GM18517 (cell line): ENCODE measurements at regions not wholly inside any gene's neighbourhood (a gene's known extent, or its start where the extent isn't known, plus 50 kb on each side); places are given as distances from the start of the nearest gene placed in this dataset.
"Not testable (repeated sequence)": the region's sequence is repeated elsewhere in the genome, so short reads cannot be mapped to it uniquely, and the experiment has no call there.

Experiments used
- ATAC-seq: cut with Tn5 transposase; IDR thresholded peaks from one replicate; pipeline ENCODE4 v1.9.1; 2021; ENCODE audit warnings: mild to moderate bottlenecking, moderate library complexity; ENCODE audit not compliant: unreplicated experiment

DNA sequence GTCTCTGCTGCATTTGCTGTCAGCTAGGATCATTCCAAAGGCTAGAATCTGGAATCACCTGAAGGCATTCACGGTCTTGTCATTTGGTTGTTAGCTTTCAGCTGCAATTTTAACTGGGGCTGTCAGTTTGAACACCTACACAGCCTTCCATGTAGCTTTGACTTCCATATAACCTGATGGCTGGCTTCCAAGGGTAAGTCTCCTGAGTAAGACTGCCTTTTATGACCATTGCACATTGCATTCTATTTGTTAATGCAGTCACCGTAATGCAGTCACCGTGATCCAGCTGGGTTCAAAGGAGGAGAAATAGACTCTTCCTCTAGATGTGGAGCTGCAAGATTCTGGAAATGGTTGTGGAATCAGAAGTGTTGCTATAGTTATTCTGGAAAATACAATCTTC, 1284.2 kb downstream of the ADGRL3 start:
- ATAC-seq: no peak

DNA sequence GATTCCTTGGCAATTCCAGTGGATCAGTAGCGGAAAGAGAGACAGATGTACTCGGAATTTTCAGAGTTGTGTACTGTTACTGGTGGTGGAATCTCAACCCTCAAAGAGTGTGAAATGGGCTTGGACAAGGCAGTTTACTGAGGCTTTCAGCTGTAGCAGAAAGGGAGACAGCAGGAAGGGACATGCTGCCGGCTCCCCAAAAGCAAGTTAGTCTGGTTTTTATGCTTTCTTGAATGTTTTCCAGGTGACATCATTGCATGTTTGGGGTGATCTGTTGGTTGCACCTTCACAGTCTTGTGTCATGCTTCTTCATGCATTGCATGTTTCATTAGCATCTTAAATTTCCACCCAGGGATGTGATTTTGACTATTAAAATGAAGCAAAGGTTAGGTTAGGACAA, 1282.2 kb downstream of the ADGRL3 start:
- no peak for ATAC-seq

DNA sequence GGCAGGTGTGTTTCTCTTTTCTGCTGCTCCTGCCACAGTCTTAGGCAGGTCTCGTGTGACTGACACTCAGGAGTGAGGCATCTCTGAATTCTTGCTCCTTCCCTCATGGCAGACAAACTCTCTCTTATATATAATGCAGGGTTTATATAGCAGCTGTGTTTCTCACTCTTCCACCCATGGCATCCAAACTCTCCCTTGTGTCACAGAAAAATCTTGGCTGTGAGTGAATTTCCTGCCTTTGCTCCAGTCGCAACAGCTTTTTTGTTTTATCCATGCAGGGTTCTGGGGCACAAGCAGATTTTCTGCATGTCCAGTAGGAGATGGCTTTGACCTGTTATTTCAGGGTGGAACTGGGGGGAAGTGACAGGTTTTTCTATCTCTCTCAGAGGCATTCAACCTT, 1275.5 kb downstream of the ADGRL3 start:
- ATAC-seq: no peak

DNA sequence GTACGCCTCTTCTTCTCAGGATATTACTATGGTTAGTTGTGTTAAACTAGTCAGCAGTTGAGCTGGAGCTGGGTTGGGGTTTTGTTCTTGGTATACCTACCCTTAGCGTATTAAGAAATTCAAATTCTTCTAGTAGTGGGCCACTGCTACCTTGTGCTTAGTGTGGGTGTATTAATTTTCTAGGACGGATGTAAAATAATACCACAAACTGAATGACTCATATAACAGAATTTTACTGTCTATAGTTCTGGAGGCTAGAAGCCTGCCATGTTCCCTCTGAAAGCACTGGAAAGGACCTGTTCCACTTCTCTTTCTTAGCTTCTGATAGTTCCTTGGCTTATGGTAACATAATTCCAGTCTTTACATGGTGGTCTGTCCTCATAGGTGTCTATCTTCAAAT, 1274.7 kb downstream of the ADGRL3 start:
- ATAC-seq: no peak

DNA sequence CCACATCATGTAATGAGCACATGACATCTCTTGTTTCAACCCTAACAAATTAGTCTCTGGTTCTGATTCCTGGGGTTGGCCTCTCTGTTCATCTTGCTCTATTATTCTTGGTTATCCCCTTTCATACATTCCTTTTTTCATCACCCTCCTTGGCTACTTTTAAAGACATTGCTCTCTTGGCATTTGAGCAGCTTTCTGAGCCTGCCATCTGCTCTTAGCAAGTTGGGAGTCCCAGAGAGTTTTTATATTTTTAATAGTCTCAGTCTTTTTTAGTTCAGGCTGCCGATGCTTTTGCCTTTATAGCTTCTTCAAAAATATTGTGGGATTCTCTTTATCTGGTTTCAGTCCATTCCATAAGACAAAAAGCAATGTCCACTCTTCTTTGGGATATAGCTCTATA, 1270.9 kb downstream of the ADGRL3 start:
- no peak for ATAC-seq

DNA sequence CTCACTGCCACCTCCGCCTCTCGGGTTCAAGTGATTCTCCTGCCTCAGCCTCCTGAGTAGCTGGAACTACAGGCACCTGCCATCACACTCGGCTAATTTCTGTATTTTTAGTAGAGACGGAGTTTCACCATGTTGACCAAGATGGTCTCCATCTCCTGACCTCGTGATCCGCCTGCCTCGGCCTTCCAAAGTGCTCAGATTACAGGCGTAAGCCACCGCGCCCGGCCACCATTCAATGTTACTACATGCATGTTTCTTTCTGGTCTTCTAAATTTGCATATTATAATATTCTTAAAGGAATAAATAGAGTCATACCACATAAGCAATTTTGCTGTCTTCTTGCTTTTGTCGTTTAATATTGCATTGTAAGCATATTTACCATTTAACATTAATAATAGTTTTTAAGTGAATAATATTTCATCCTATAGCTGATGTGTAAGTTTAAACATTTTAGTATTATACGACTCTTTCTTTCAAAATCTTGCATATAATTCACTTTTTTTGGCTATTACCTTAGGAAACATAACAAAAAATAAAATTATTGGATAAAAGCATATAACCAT, 1270.4 kb downstream of the ADGRL3 start:
- ATAC-seq: no peak

DNA sequence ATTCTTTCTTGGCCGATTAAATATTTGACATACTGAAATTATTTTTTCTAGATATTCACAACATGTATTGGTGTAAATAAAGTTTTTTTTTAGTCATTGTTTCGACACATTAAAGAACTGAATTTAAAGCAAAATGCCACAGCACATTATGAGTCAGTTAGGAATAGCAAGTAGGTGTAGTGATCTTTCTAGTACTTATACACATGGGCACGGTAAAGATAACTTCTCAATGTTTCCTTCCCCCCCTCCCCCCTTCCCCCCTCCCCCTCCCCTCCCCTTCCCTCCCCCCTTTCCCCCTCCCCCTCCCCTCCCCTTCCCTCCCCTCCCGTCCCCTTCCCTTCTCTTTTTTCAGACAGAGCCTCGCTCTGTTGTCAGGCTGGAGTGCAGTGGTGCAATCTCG, 1269.9 kb downstream of the ADGRL3 start:
- no peak for ATAC-seq

DNA sequence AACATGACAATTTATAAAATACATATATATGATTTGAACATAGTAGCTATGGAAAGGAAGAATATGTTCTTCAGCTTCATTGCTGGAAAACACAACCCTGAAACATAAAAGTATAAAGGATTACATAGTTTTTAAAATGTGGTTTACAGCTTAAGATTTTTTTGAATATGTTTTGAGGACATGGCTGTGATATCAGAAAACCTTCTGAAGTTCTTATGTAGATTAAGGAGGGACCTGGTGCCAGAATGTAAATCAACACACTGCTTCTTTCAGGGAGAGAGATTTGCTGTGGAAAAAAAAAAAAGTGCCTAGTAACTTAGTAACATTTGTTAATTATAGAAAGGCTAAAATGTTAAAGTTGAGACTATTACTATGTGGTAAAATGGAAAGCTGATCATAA, 1261.8 kb downstream of the ADGRL3 start:
- ATAC-seq: no peak

DNA sequence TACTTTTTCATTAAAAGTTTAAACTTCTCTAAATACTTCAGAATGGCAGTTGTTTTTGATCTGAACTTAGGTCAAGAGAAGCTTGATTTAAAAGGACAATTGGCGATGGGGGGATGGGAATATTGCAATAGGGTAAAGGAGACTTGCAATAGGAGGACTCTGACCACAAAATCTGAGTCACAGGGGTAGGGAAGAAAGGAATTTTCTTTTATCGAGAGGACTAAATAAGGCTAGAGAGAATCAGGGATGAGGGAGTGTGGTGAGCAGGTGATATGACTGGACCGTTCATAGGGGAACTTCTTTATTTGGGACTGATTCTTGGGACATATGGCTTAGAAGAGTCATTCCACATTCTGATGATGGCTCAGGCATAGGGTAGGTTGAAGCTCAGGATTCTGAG, 1260.2 kb downstream of the ADGRL3 start:
- ATAC-seq: no peak

DNA sequence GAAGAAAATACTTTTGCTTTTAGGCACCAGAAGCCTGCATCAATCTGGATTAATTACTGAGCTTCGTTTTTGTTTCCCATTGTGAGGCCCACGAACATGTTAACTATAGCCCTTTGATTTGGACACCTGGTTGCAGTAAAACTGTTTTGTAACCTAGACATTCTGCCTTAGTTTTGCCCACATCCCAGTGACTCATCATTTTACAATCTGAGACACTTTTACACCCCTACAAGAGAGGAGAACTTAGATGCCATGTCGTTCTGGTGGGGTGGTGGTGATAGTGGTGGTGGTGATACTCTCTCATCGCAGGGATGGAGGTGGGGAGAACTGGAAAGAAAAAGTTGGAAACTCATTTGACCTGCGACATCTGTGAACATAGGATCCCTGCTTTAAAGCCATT, 1257.2 kb downstream of the ADGRL3 start:
- no peak for ATAC-seq

DNA sequence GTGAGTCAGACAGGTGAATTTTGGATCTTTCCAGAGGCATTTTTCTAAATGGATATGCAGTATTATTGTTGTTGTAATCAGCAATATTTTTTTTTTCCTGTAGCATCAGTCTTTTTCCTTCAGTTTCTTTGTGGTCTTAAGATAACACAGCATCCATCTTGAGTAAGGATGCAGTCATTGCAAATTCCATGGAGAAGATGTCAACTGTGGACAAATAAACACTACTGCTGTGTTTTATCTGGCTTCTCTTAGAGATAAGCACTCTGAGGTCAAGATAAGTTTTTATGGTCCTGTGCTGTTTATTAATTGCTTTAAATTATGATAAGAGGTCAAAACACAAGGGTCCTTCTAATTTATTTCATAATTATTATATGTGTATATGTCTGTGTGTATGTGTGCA, 1255.7 kb downstream of the ADGRL3 start:
- no peak for ATAC-seq

DNA sequence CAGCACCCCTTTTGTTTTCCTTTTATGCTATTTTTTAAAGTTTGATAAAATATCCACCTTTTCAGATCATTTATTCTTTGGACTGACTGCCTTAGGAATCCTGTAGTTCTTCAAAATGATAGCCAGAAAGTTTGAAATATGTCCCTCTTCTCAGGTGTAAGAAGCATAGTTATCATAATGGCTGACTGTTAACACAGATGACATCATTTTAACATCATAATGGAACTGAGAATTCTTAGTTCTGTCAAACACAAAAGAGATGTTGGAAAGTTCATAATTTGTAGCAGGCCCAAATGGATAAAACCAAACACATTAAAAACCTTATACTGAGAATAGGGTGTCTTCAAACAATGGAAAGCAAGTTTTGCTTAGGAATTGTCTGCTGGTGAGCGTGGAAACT, 1254.4 kb downstream of the ADGRL3 start:
- no peak for ATAC-seq

DNA sequence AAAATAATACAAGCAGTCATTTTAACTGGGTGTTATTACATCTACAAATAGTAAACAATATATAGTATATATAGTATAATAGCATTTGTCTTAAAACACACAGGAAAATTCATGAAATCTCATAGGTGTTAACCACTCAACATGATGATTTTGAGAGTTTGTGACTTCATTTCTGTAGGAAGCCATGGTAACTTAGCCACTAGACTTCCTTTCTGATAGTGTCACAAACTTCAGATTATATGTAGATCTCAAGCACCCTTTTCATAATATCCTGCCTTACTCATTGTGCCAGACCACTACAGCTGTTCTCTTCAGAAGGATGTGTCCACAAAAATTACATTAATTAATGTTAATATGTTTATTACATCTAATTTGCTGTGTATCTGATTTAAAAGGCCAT, 1250.6 kb downstream of the ADGRL3 start:
- no peak for ATAC-seq

DNA sequence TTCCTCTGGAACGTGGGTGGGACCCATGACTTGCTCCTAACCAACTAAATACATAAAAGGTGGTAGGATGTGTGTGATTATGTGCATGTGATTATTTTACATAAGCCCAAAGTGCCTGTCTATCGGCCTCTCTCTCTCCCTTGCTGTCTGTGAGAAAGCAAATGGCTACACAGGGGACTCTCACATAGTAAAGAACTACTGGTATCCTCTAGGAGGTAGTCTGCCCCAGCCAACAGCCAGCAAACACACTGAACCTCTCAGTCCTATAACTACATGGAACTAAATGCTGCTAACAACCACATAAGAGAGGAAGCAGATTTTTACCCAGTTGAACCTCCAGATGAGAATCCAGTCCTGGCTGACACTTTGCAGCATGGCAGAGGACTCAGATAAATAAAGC, 1249.4 kb downstream of the ADGRL3 start:
- no peak for ATAC-seq

DNA sequence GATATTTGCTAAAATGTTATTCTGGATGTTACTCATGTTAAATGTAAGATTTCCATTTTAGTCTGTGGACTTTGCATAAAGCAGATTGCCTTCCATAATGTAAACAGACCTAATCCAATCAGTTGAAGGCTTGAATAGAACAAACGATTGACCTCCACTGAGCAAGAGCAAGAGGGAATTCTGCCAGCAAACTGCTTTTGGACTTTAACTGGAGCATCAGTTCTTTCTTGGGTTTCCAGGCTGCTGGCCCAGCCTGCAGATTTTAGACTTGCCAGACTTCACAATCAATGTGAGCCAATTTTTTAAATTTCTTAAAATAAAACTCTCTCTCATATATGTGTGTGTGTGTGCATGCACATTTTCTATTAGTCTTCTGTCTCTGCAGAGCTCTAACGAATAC, 1248.8 kb downstream of the ADGRL3 start:
- ATAC-seq: no peak

DNA sequence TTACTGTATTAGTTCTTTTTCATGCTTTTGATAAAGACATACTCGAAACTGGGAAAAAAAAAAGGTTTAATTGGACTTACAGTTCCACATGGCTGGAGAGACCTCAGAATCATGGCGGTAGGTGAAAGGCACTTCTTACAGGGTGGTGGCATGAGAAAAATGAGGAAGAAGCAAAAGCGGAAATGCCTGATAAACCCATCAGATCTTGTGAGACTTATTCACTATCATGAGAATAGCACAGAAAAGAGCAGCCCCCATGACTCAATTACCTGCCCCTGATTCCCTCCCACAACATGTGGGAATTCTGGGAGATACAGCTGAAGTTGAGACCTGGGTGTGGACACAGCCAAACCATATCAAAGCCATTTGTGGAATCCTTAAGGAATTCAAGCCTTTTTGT, 1238.9 kb downstream of the ADGRL3 start:
- no peak for ATAC-seq

DNA sequence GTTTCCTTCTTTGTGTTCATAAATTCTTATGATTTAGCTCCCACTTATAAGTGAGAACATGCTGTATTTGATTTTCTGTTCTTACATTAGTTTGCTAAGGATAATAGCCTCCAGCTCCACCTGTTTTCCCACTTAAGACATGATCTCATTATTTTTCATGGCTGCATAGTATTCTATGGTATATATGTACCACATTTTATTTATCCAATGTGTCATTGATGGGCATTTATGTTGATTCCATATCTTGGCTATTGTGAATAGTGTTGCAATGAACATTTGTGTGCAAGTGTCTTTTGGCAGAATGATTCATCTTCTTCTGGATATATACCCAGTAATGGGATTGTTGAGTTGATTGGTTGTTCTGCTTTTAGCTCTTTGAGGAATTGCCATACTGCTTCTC, 1234.8 kb downstream of the ADGRL3 start:
- no peak for ATAC-seq

DNA sequence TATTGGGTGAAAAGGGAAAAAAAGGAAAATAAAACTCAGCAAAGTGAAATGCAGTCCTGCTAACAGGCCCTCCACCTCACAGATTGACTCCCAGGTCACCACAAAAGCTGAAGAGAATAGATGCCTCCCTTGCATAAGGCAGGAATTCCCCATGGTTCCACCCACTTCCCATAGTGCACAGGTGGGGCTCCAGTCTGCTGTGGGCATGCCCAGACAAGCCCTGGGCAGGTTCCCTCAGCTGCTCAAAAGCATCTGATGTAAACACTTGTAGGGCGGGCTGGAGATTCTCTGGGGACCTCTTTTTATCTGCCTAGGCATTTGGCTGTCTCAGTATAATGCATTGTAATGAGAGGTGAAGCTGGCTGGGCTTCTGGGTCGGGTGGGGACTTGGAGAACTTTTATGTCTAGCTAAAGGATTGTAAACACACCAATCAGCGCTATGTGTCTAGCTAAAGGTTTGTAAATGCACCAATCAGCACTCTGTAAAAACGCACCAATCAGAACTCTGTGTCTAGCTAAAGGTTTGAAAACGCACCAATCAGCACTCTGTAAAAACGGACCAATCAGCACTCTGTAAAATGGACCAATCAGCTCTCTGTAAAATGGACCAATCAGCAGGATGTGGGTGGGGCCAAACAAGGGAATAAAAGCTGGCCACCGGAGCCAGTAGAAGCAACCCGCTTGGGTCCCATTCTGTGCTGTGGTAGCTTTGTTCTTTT, 1231.5 kb downstream of the ADGRL3 start:
- not testable (repeated sequence) for ATAC-seq

DNA sequence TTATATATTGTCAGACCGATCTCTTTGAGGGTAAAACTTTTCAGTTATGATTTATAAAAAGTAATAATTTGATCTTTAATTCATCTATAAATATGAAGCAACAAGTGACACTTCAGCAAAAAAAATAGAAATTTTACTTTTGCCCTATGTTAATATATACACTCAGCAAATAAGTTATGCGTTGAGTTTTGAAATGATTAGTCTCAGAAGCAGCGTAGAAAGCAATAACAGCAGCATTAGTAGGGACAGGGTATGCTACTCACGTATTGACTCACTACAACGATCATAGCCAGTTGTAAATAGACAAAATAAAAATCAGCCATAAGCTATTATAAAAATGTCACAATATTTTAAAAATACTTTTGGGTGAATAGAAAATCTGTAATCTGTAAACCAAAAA, 1229.2 kb downstream of the ADGRL3 start:
- ATAC-seq: no peak

DNA sequence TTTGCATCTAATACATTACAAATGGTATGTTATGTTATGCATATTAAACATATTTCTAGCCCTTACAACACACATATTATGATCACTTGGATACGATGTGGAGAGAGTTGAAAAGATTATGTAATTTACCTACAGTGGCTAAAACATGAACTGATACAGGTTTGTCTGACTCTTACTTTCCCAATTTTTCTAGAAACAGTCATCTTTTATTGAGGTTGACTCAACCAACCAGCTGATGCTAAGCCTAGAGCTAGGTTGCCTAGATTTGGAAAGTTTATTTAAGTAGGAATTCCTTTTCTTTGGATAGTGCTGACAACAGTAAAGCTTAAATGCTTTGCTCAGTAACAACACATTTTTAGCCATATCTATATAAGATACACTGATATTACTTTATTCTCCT, 1215.1 kb downstream of the ADGRL3 start:
- ATAC-seq: no peak

DNA sequence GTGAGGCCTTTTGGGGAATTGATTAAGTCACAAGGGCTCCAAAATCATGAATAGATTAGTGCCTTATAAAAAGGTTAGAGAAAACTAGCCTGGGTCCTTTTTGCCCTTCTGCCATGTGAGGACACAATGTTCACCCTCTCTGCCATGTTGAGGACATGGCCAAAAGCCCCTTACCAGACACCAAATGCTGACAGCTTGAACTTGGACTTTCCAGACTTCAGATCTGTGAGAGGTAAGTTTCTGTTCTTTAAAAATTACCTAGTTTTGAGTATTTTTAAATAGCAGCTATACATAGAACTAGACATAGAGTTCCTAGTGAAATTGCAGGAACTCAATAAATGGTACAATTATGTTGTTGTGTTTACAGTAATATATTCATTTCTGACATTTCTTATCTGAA, 1214.4 kb downstream of the ADGRL3 start:
- ATAC-seq: no peak

DNA sequence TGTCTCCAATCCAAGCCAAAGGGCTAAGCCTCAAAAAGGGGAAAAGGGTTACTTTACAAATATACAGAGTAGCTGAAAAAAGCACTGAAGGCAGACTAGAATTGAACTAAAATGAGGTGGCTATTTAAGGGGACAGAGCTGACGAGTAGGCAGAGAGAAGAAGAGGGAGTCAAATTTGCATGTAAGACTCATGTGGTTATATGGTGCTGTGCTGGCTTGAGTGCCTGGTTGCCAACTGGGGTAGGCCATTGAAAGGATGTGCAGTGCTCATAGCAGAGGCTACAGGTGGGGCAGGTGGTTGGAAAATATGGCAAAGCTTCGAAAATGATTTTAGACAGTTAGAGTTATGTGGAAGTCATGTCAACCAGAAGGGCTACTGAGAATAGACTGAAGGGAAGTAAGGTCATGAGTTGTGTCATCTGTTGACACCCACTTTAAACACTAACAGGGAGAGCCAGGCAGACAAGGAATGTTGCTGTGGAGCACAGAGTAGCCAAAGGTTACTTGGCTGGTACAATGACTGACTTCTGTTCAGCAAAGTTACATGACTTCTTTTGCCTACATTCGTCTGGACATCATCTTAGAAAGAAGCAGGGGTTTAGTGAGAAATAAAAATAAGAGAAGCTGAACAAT, 1210.4 kb downstream of the ADGRL3 start:
- ATAC-seq: no peak

DNA sequence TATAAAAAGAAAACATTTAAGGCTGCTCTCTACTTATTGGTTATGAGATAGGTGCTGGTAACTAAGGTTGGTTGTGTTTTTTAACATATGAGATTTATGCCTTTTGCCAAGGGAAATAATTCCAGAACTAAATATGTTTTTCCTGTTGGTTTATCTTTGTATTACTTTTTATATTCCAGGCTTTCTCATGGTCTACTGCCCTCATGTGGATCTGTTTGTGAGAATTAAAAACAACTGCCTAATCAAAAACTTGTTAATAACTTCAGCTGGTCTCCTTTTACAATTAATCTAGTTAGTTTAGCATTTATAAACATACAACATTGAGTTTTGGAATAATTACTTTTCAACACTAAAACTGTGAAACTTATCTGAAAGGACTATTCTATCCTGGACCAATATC, 1208.3 kb downstream of the ADGRL3 start:
- ATAC-seq: no peak
